ENCODE measurements at regions not wholly inside any gene's neighbourhood (a gene's known extent, or its start where the extent isn't known, plus 50 kb on each side); places are given as distances from the start of the nearest gene placed in this dataset.

- no peak for TF ChIP-seq CTCF (IDR thresholded peaks at IDR 0.05; ENCODE audit: insufficient read depth, low read depth, low read length)
- no peak for TF ChIP-seq EZH2 (IDR thresholded peaks at IDR 0.05; ENCODE audit: insufficient read depth, low read length)
Observed at GRCh38 chr4:1538941-1539772, 132.9 kb upstream of the NKX1-1 start.

Measured in astrocyte (in vitro differentiated cells and primary cell).